ENCODE measurements at regions not wholly inside any gene's neighbourhood (a gene's known extent, or its start where the extent isn't known, plus 50 kb on each side); places are given as distances from the start of the nearest gene placed in this dataset.
A peak's percentile ranks its signal among the peaks of the same experiment; 100 is the strongest.
"Not testable (repeated sequence)": the region's sequence is repeated elsewhere in the genome, so short reads cannot be mapped to it uniquely, and the experiment has no call there.

GRCh38 chr6:28809947-28810658 lies 113.7 kb downstream of the TRIM27 start:
- DNase-seq, result no peak

GRCh38 chr6:28810659-28811053 lies 113.1 kb downstream of the TRIM27 start:
- DNase-seq, result no peak

- DNase-seq, result no peak
These were observed 111.9 kb downstream of the TRIM27 start for GRCh38 chr6:28811873-28812272.

DNA sequence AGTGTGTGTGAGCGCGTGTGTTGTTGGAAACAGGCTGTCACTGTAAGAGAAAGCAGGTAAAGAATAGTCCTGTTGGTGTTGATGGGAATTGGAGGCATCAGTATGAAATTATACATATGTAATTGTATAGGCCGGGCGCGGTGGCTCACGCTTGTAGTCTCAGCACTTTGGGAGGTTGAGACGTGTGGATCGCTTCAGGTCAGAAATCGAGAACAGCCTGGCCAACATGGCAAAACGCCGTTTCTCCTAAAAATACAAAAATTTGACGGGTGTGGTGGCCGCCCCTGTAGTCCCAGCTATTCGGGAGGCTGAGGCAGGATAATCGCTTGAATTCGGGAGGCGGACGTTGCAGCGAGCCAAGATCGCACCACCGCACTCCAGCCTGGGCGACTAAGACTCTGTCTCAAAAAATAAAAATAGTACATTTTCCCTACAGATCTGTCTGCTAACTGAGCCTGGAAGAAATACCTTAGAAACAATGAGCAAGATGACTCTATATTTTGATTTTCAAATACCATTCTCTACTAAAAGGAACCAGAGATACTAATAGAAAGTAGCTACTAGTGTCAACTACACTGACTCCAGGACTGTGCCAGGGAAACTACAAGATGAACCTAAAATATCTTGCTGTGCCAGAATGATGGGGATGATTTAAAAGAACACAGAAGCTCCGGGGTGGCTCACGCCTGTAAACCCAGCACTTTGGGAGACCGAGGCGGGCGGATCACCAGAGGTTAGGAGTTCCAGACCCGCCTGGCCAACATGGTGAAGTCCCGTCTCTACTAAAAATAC lies 110.8 kb downstream of the TRIM27 start:
- no peak for DNase-seq

- DNase-seq, result no peak
These were observed 109.5 kb downstream of the TRIM27 start for GRCh38 chr6:28814032-28814976.

- no peak for DNase-seq
These were observed 107.4 kb downstream of the TRIM27 start for GRCh38 chr6:28816339-28816908.

GRCh38 chr6:28816909-28817807 lies 106.6 kb downstream of the TRIM27 start:
- no peak for DNase-seq

GRCh38 chr6:28817808-28818145 lies 106.0 kb downstream of the TRIM27 start:
- no peak for DNase-seq

DNA sequence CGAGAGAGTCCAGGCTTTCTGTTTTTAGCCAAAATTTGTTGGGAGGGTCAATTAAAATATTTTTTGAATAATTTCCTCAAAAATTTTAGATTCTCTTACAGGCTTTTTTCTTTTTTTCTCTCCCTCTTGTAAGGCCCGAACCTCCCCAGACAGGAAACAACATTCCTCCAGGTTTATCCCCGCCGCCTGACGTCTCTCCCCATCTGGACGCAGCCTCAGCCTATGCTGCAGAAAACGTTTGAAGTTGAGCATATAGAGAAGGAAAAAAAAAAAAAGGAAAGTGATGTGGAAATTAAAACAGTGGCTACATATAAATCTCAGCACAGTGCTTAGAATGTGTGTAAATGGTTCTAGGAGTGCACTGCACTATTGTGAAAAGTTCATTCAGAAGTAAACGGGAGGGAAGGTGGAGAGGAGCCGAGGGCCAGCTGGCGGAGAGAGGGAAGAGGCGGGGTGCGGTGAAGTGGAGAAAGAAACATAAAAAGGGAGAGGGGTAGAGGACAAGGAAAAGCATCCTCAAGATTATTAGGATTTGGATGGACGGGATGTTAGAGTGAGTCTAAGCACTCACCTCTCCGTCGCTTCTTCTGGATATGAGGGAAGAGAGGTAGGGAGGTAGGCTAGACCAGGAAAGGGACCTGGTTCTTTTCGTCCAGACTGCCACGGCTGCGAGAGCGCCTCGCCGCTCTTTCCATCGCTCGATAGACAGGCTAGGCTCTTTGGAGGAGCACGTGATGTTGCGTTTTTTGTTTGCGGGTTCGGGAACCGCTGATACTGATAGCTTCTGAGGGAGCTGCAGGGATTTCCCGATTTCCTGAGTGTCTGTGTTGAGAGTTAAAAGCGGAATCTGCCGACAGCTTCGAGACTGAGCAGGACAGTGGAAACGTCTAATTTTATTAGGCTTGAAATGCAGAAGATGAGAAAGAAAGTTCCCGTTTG lies 98.7 kb downstream of the TRIM27 start:
- no peak for DNase-seq

DNA sequence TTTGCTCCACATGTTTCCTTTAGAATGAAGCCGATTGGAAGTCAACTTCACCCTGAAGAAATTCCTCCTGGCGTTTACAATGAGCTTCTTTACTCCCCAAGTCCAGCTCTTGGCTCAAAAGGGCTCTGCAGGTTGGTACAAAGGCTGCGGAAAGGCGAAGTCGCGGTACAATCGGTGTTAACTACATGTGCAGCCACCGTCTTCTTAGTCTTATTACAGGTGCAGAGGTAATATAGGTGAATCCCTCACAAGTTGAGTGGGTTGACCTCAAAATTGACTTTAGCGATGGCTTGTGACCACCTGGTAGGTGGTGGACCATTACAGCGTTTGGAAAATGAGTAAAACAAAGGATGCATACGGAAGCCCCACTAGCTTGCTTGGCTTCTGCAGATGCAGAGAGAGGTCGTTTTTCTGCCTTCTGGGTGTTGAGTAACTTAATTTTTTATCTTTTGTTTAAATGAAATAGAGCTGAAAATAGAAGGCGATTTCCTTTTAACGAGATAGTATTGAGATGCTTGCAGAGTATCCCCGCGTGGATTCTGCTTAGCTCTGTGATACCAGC lies 98.0 kb downstream of the TRIM27 start:
- no peak for DNase-seq

DNA sequence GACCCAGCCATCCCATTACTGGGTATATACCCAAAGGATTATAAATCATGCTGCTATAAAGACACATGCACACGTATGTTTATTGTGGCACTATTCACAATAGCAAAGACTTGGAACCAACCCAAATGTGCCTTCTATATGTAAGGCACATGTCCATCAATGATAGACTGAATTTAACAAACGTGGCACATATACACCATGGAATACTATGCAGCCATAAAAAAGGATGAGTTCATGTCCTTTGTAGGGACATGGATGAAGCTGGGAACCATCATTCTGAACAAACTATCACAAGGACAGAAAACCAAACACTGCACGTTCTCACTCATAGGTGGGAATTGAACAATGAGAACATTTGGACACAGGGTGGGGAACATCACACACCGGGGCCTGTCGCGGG lies 92.1 kb downstream of the TRIM27 start:
- DNase-seq, result not testable (repeated sequence)

DNA sequence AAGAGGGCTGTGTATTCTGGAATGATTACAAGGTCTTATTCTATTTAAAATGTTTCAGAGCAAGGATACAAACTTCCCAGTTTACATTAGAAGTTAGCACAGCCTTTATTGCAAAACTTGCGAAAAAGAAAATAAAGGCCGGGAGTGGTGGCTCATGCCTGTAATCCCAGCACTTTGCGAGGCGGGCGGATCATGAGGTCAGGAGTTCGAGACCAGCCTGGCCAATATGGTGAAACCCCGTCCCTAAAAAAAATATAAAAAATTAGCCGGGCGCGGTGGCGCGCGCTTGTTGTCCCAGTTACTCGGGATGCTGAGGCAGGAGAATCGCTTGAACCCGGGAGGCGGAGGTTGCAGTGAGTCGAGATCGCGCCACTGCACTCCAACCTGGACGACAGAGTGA lies 87.1 kb downstream of the TRIM27 start:
- not testable (repeated sequence) for DNase-seq

DNA sequence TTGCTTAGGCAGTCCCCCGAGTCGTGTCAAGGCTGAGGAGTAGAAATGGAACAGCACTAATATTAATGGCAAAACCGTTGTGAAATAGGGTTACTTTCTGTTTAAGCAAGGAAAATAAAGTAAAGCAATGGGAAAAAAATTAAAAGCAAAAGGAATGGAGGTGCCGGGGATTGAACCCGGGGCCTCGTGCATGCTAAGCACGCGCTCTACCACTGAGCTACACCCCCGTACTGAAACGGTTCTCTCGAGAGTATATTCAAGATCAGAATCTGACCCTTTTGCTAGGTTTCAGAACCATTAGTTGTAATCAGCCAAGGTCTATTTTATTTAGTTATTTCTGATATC lies 85.5 kb downstream of the TRIM27 start:
- DNase-seq, result peak; percentile 71

DNA sequence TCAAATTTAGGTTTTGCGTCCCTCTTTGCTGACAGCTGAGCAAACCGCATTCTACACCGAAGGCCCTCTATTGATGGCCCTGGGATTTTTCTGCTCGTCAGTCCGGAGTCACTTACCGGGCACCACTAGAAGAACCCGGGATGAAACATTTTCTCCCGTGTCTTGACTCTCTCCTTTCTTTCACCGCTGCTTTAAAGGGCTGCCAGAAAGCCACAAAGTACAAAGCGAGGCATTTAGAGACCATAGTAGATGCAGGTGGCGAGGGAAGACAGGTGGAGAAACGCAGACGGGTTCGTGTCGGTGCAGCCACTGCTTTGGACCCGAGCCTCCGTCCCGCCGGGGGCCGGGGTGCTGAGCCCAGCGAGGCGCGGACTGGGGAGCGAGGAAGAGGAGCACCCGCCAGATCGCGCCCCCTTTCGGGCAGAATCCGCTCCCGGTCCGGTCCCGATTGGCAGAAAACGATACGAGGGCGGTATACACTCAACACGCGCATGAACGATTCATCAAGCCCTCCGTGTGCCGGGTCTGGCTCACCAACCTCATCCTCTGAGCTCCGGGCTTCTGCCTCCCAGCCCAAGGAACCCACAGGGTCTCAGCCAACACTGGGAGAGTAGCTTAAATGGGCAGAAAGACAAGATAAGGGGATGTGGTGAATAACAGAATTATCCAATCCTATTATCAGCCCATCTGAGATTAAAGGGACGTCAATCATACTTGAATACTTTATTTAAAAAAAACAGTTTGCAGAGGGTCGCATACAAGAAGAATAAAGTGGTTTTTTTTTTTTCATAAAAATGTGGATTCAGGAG lies 84.9 kb downstream of the TRIM27 start:
- peak; percentile 86 for DNase-seq

GRCh38 chr6:28839443-28840120 lies 84.2 kb downstream of the TRIM27 start:
- no peak for DNase-seq

GRCh38 chr6:28841290-28841689 lies 82.5 kb downstream of the TRIM27 start:
- DNase-seq, result no peak

- DNase-seq, result peak; percentile 37
These were observed 75.0 kb downstream of the TRIM27 start for GRCh38 chr6:28848756-28849155.

All from activated naive CD4-positive, alpha-beta T cell treated with Interleukin-2 at 50 U/mL for 16 hours (primary cell).